Uterus (tissue), 3 donors: ENCODE measurements at regions not wholly inside any gene's neighbourhood (a gene's known extent, or its start where the extent isn't known, plus 50 kb on each side); places are given as distances from the start of the nearest gene placed in this dataset.

Experiments used
- DNase-seq, 2 donors: peaks; one replicate each; pipeline ENCODE4 v3.0.0-alpha.2; 2019 to 2020
- H3K27ac ChIP-seq, 2 donors: fragments of 200-600 bp; sonication (generic); 1 replicate in 1 of 2; 2 replicates in 1 of 2; pipeline ENCODE4 v1.5.1; 2016 to 2018
- H3K27me3 ChIP-seq, 2 donors: fragments of 200-600 bp; sonication (generic); one replicate each; pipeline ENCODE4 v1.5.1; 2018 to 2019; ENCODE audit warnings: control low read depth in 1 of 2
- H3K36me3 ChIP-seq, 2 donors: fragments of 200-600 bp; sonication (generic); one replicate each; pipeline ENCODE4 v1.5.1; 2019; ENCODE audit warnings: control low read depth in 1 of 2
- H3K4me1 ChIP-seq, 2 donors: fragments of 200-600 bp; sonication (generic); one replicate each; pipeline ENCODE4 v1.5.1; 2018 to 2019; ENCODE audit warnings: control low read depth in 1 of 2
- H3K4me3 ChIP-seq, 2 donors: fragments of 200-600 bp; sonication (generic); 1 replicate in 1 of 2; 2 replicates in 1 of 2; pipeline ENCODE4 v1.5.1; 2018 to 2019; ENCODE audit warnings: mild to moderate bottlenecking in 1 of 2
- H3K9me3 ChIP-seq, 2 donors: fragments of 200-600 bp; sonication (generic); one replicate each; pipeline ENCODE4 v1.5.1; 2019; ENCODE audit warnings: control low read depth in 1 of 2
- CTCF ChIP-seq, 4 experiments: fragments of 200-600 bp in 2 of 4; fragments of 450-650 bp in 2 of 4; sonication (generic) in 2 of 4; IDR thresholded peaks; one replicate each; pipeline ENCODE4 v1.5.1; 2016 to 2019; ENCODE audit warnings: antibody characterized with exemption in 4 of 4, mild to moderate bottlenecking in 2 of 4, moderate library complexity in 1 of 4
- POLR2A ChIP-seq, 2 donors: fragments of 450-650 bp; IDR thresholded peaks; one replicate each; pipeline ENCODE4 v1.6.1; 2016; ENCODE audit warnings: antibody characterized with exemption in 2 of 2, mild to moderate bottlenecking in 1 of 2, moderate library complexity in 1 of 2
- intact Hi-C: fragments of 100-400 bp; cut with DNase I; formaldehyde crosslinking; loops from one replicate; pipeline ENCODE4 v1.15.1; 2023; ENCODE audit warnings: low total_unique reads
- donor health status: DM: yes; HTN: yes; CAD: no.

DNA sequence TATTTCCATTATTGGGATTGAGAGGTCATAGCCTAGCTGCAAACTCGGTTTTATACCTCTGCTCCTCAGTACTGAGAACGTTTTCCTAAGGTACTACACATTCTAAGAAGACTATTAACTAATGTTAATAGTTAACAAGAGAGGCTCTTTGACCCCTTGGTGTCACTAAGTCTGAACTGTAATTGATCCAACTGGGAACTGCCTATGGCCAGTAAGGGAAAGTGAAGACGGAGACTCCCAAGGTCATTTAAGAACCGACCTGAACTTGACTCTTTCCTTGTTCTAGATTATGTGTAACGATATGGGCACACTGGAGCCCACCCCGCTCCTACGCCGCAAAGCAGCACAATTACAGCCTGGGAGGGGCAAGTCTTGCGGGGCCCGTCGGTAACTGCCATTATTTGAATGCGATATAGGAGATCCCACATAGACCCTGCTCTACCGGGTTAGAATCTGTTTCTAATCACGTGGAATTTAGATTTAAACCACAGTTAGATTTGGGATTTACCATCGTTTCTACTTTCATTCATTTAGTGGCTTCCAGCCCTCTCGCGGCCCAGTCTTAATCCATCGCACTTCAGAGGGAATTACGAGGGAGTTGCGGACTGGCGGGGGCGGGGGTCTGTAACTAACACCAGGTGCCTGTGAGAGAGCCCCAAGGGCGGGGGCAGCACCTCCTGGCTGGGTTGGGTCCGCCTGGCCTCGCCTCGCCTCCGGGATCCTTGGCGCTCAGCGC is 84.1 kb upstream of the EPB41L3 start:
- peak overlapping the region; percentile 40 to 48 for H3K4me3 ChIP-seq
- H3K36me3 ChIP-seq = no peaks in the 10 kb centered on the region
- no peak for DNase-seq
- no peaks in the 10 kb centered on the region for H3K9me3 ChIP-seq
- H3K27ac ChIP-seq = peak overlapping the region; percentile 27 to 70
- intact Hi-C loops = no loop called here
- H3K27me3 ChIP-seq = no peaks in the 10 kb centered on the region
- no peak for TF ChIP-seq POLR2A (IDR thresholded peaks at IDR 0.05)
- no peak for TF ChIP-seq CTCF (IDR thresholded peaks at IDR 0.05)
- H3K4me1 ChIP-seq = peaks cover 0 to 4% of the 10 kb centered on the region in 2 donors

GRCh38 chr18:5626130-5626880 is 82.5 kb upstream of the EPB41L3 start:
- Histone ChIP-seq H3K36me3 (no peaks in the 10 kb centered on the region), H3K27me3 (no peaks in the 10 kb centered on the region), H3K4me3 (no peak overlapping the region), H3K9me3 (no peaks in the 10 kb centered on the region), H3K4me1 (peaks cover 0 to 4% of the 10 kb centered on the region in 2 donors), H3K27ac (no peak overlapping the region)
- no peak for DNase-seq
- TF ChIP-seq POLR2A (IDR thresholded peaks at IDR 0.05) (no peak), CTCF (IDR thresholded peaks at IDR 0.05) (no peak)
- intact Hi-C loops = no loop called here

- Histone ChIP-seq H3K4me3 (no peak overlapping the region), H3K4me1 (peaks cover 0 to 2% of the 10 kb centered on the region in 2 donors), H3K36me3 (no peaks in the 10 kb centered on the region), H3K9me3 (no peaks in the 10 kb centered on the region), H3K27ac (no peak overlapping the region), H3K27me3 (no peaks in the 10 kb centered on the region)
- intact Hi-C loops = no loop called here
- no peak for DNase-seq
- no peak for TF ChIP-seq POLR2A (IDR thresholded peaks at IDR 0.05)
- no peak for TF ChIP-seq CTCF (IDR thresholded peaks at IDR 0.05)
Measured at GRCh38 chr18:5625076-5625475, 81.3 kb upstream of the EPB41L3 start.

DNA sequence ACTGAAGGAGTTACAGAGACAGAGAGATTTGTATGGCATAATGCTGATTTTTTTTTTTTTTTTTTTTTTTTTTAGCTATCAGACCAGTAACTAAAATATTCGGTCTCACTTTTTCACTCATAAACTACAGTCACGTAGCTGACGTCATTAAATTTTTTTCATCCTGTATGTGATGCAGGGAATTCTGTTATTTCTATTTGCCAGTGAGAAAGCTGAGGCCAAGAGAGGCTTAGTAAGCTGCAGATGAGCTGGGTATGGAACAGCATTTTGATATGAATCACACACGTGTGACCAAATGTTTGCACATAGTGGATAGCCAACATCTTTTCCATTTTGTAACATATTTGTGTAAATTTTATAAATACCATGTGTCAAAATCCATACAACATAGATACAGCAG is 79.1 kb upstream of the EPB41L3 start:
- Histone ChIP-seq H3K27me3 (no peaks in the 10 kb centered on the region), H3K36me3 (no peaks in the 10 kb centered on the region), H3K9me3 (no peaks in the 10 kb centered on the region), H3K4me1 (no peaks in the 10 kb centered on the region), H3K4me3 (no peak overlapping the region), H3K27ac (no peak overlapping the region)
- no peak for DNase-seq
- TF ChIP-seq CTCF (IDR thresholded peaks at IDR 0.05) = no peak
- TF ChIP-seq POLR2A (IDR thresholded peaks at IDR 0.05) = no peak
- intact Hi-C loops = no loop called here

- Histone ChIP-seq H3K4me1 (no peaks in the 10 kb centered on the region), H3K9me3 (no peaks in the 10 kb centered on the region), H3K4me3 (no peak overlapping the region), H3K27me3 (no peaks in the 10 kb centered on the region), H3K27ac (no peak overlapping the region), H3K36me3 (no peaks in the 10 kb centered on the region)
- intact Hi-C loops = no loop called here
- no peak for TF ChIP-seq POLR2A (IDR thresholded peaks at IDR 0.05)
- TF ChIP-seq CTCF (IDR thresholded peaks at IDR 0.05) = no peak
- no peak for DNase-seq
Measured at GRCh38 chr18:5620289-5620688, 76.5 kb upstream of the EPB41L3 start.
